ENCODE measurements at regions not wholly inside any gene's neighbourhood (a gene's known extent, or its start where the extent isn't known, plus 50 kb on each side); places are given as distances from the start of the nearest gene placed in this dataset.

- Histone ChIP-seq H4K20me1 (replicated peaks; ENCODE audit: control insufficient read depth, insufficient read depth, low read length) (no peaks in the 10 kb centered on the region), H3K36me3 (ENCODE audit: control insufficient read depth, insufficient read depth, low read length) (no peaks in the 10 kb centered on the region), H3K27ac (ENCODE audit: extremely low read depth, low read depth, low read length) (no peak overlapping the region), H3K4me3 (no peak overlapping the region), H3K4me2 (ENCODE audit: insufficient read depth, low read length) (peak overlapping the region; percentile 11), H2AFZ (ENCODE audit: low read depth, low read length) (peak overlapping the region; percentile 83), H3K9ac (ENCODE audit: insufficient read depth in 1 of 2, low read depth in 2 of 2, low read length in 2 of 2) (peak overlapping the region in 1 of 2 experiments; percentile 14; a peak in 1 of 4 replicates), H3K4me1 (replicated peaks in 1 of 2; ENCODE audit: control insufficient read depth in 2 of 2, insufficient read depth in 2 of 2, low read length in 2 of 2) (peaks cover 0 to 7% of the 10 kb centered on the region in 2 experiments; a peak in 3 of 5 replicates), H3K9me3 (replicated peaks; ENCODE audit: control insufficient read depth, insufficient read depth, low read depth, low read length) (no peaks in the 10 kb centered on the region; the same call in 1 of the 2 replicates), H3K79me2 (ENCODE audit: control insufficient read depth, insufficient read depth, low read length) (no peaks in the 10 kb centered on the region), H3K27me3 (ENCODE audit: control insufficient read depth in 2 of 2, insufficient read depth in 2 of 2, low read length in 2 of 2) (peaks cover 0 to 7% of the 10 kb centered on the region in 2 experiments; a peak in 2 of 5 replicates), H3K9me1 (ENCODE audit: control insufficient read depth, insufficient read depth, low read length) (no peaks in the 10 kb centered on the region)
- no peak for FAIRE-seq
- WGBS (ENCODE audit: insufficient coverage, low coverage, missing lambda C conversion rate), result 4% methylated on average over 15 of the region's 15 CpGs
- no TSS peak for BruUV-seq (replicated peaks)
- DNase-seq (ENCODE audit: extremely low read depth in 1 of 4, low spot score in 3 of 4), result peak; percentile 19 to 31 (median 28)
- in situ Hi-C loops (cut with MboI) (no loop called here), intact Hi-C loops (cut with micrococcal nuclease) (no loop called here)
- ChIA-PET CTCF (ENCODE audit: low intra/inter-chr PET ratio) (no interaction called here), POLR2A (interaction anchor here (0.7 kb wide), 1 partner anchor 170 kb away, joined by 3 read pairs; no protein-coding TSS in a partner anchor)
- ATAC-seq, result peak; percentile 79
- TF ChIP-seq KLF16 (IDR thresholded peaks at IDR 0.05), result peak; percentile 1; the same call in 1 of the 2 replicates
- peak; percentile 59; the same call in 1 of the 2 replicates for TF ChIP-seq TOE1 (IDR thresholded peaks at IDR 0.05; ENCODE audit: borderline replicate concordance)
- no peak for TF ChIP-seq TOE1 (CRISPR knock-in tag; IDR thresholded peaks at IDR 0.05; ENCODE audit: borderline replicate concordance, low read depth)
- 0 out of 2 replicates have a peak, but pooled peaks have one; percentile 66 for TF ChIP-seq HIVEP1 (CRISPR knock-in tag; IDR thresholded peaks at IDR 0.05)
- peak; percentile 66; the same call in 1 of the 2 replicates for TF ChIP-seq TFAP4 (CRISPR knock-in tag; IDR thresholded peaks at IDR 0.05; ENCODE audit: borderline replicate concordance)
- peak; percentile 59; the same call in 1 of the 2 replicates for TF ChIP-seq ZNF589 (CRISPR knock-in tag; IDR thresholded peaks at IDR 0.05; ENCODE audit: low read depth)
- TF ChIP-seq RBFOX2 (IDR thresholded peaks at IDR 0.05; ENCODE audit: low read depth, low read length), result peak; percentile 41; the same call in 1 of the 2 replicates
- TF ChIP-seq COPS2 (conservative IDR thresholded peaks at IDR 0.05), result no peak
- TF ChIP-seq DACH1 (IDR thresholded peaks at IDR 0.05; ENCODE audit: partially characterized antibody), result peak; percentile 13
- TF ChIP-seq, protein P1, sequence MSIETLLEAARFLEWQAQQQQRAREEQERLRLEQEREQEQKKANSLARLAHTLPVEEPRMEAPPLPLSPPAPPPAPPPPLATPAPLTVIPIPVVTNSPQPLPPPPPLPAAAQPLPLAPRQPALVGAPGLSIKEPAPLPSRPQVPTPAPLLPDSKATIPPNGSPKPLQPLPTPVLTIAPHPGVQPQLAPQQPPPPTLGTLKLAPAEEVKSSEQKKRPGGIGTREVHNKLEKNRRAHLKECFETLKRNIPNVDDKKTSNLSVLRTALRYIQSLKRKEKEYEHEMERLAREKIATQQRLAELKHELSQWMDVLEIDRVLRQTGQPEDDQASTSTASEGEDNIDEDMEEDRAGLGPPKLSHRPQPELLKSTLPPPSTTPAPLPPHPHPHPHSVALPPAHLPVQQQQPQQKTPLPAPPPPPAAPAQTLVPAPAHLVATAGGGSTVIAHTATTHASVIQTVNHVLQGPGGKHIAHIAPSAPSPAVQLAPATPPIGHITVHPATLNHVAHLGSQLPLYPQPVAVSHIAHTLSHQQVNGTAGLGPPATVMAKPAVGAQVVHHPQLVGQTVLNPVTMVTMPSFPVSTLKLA (conservative IDR thresholded peaks at IDR 0.05), result peak; percentile 35 to 67; a peak in 2 of 4 replicates
- no peak for TF ChIP-seq ID3 (CRISPR knock-in tag; IDR thresholded peaks at IDR 0.05)
- TF ChIP-seq ID3 (tag; IDR thresholded peaks at IDR 0.05), result 0 out of 2 replicates have a peak, but pooled peaks have one; percentile 39
- TF ChIP-seq, protein P2, sequence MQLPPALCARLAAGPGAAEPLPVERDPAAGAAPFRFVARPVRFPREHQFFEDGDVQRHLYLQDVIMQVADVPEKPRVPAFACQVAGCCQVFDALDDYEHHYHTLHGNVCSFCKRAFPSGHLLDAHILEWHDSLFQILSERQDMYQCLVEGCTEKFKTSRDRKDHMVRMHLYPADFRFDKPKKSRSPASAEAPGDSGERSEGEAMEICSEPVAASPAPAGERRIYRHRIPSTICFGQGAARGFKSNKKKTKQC (CRISPR knock-in tag; IDR thresholded peaks at IDR 0.05), result 0 out of 2 replicates have a peak, but pooled peaks have one; percentile 68
- TF ChIP-seq, protein P3, sequence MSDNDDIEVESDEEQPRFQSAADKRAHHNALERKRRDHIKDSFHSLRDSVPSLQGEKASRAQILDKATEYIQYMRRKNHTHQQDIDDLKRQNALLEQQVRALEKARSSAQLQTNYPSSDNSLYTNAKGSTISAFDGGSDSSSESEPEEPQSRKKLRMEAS (CRISPR knock-in tag; IDR thresholded peaks at IDR 0.05), result peak; percentile 61
- TF ChIP-seq ARID3B (CRISPR knock-in tag; IDR thresholded peaks at IDR 0.05; ENCODE audit: borderline replicate concordance), result 0 out of 2 replicates have a peak, but pooled peaks have one; percentile 67
- TF ChIP-seq EP400 (IDR thresholded peaks at IDR 0.05), result peak; percentile 54; the same call in 1 of the 2 replicates
Measured at GRCh38 chr10:29229258-29229705, 59.6 kb upstream of the LYZL1 start.
